HG03432 (cell line): ENCODE measurements at regions not wholly inside any gene's neighbourhood (a gene's known extent, or its start where the extent isn't known, plus 50 kb on each side); places are given as distances from the start of the nearest gene placed in this dataset.

Experiments used
- ATAC-seq: cut with Tn5 transposase; IDR thresholded peaks from one replicate; pipeline ENCODE4 v1.9.1; 2021; ENCODE audit warnings: mild to moderate bottlenecking, moderate library complexity; ENCODE audit not compliant: unreplicated experiment

- no peak for ATAC-seq
Observed at GRCh38 chr3:24963762-24964625, 464.1 kb upstream of the RARB start.

- no peak for ATAC-seq
Observed at GRCh38 chr3:24965706-24966385, 462.2 kb upstream of the RARB start.

- no peak for ATAC-seq
Observed at GRCh38 chr3:24968036-24968435, 460.0 kb upstream of the RARB start.

GRCh38 chr3:24972491-24972890, 455.6 kb upstream of the RARB start:
- ATAC-seq = no peak

GRCh38 chr3:24981309-24981708, 446.8 kb upstream of the RARB start:
- ATAC-seq = no peak

- no peak for ATAC-seq
Observed at GRCh38 chr3:24981924-24982323, 446.1 kb upstream of the RARB start.

- no peak for ATAC-seq
Observed at GRCh38 chr3:24985668-24986067, 442.4 kb upstream of the RARB start.

GRCh38 chr3:24986612-24987011, 441.5 kb upstream of the RARB start:
- no peak for ATAC-seq

- ATAC-seq = no peak
Observed at GRCh38 chr3:24999357-24999756, 428.7 kb upstream of the RARB start.

- no peak for ATAC-seq
Observed at GRCh38 chr3:25000971-25001591, 427.0 kb upstream of the RARB start.

GRCh38 chr3:25002052-25002451, 426.0 kb upstream of the RARB start:
- no peak for ATAC-seq

- peak; percentile 99 for ATAC-seq
Observed at GRCh38 chr3:25007974-25008658, 419.9 kb upstream of the RARB start.

- no peak for ATAC-seq
Observed at GRCh38 chr3:25009665-25010064, 418.4 kb upstream of the RARB start.

GRCh38 chr3:25015599-25015998, 412.5 kb upstream of the RARB start:
- no peak for ATAC-seq

- ATAC-seq = no peak
Observed at GRCh38 chr3:25018909-25019308, 409.2 kb upstream of the RARB start.

GRCh38 chr3:25019506-25019905, 408.6 kb upstream of the RARB start:
- ATAC-seq = no peak

GRCh38 chr3:25021816-25022215, 406.2 kb upstream of the RARB start:
- ATAC-seq = no peak

- ATAC-seq = no peak
Observed at GRCh38 chr3:25023876-25024275, 404.2 kb upstream of the RARB start.

GRCh38 chr3:25025236-25025635, 402.8 kb upstream of the RARB start:
- no peak for ATAC-seq

- peak; percentile 47 for ATAC-seq
Observed at GRCh38 chr3:25027650-25028049, 400.4 kb upstream of the RARB start.

GRCh38 chr3:25029820-25030219, 398.2 kb upstream of the RARB start:
- no peak for ATAC-seq
